ENCODE measurements at regions not wholly inside any gene's neighbourhood (a gene's known extent, or its start where the extent isn't known, plus 50 kb on each side); places are given as distances from the start of the nearest gene placed in this dataset.

- H3K27ac ChIP-seq = no peak overlapping the region
- H3K27me3 ChIP-seq (replicated peaks) = no peaks in the 10 kb centered on the region
- peaks cover 8% of the 10 kb centered on the region for H3K9me3 ChIP-seq (replicated peaks)
- H3K4me1 ChIP-seq (replicated peaks) = no peaks in the 10 kb centered on the region
- no peak for DNase-seq (ENCODE audit: low read depth in 1 of 2, low spot score in 2 of 2)
- no peaks in the 10 kb centered on the region for H3K36me3 ChIP-seq
- no peak overlapping the region for H3K4me3 ChIP-seq
Measured at GRCh38 chr10:10403762-10404161, 613.9 kb upstream of the CELF2 start.

- Histone ChIP-seq H3K4me3 (no peak overlapping the region), H3K27ac (no peak overlapping the region), H3K36me3 (no peaks in the 10 kb centered on the region), H3K4me1 (replicated peaks) (no peaks in the 10 kb centered on the region), H3K9me3 (replicated peaks) (peaks cover 6% of the 10 kb centered on the region; the same call in 1 of the 2 replicates), H3K27me3 (replicated peaks) (no peaks in the 10 kb centered on the region)
- no peak for DNase-seq (ENCODE audit: low read depth in 1 of 2, low spot score in 2 of 2)
Measured at GRCh38 chr10:10417671-10418070, 600.0 kb upstream of the CELF2 start.

- H3K9me3 ChIP-seq (replicated peaks) = peaks cover 6% of the 10 kb centered on the region; the same call in 1 of the 2 replicates
- DNase-seq (ENCODE audit: low read depth in 1 of 2, low spot score in 2 of 2) = no peak
- H3K27ac ChIP-seq = no peak overlapping the region
- H3K4me1 ChIP-seq (replicated peaks) = no peaks in the 10 kb centered on the region
- H3K36me3 ChIP-seq = no peaks in the 10 kb centered on the region
- H3K4me3 ChIP-seq = no peak overlapping the region
- no peaks in the 10 kb centered on the region for H3K27me3 ChIP-seq (replicated peaks)
Measured at GRCh38 chr10:10418387-10418786, 599.3 kb upstream of the CELF2 start.

GRCh38 chr10:10421071-10421470, 596.6 kb upstream of the CELF2 start:
- no peaks in the 10 kb centered on the region for H3K36me3 ChIP-seq
- H3K4me3 ChIP-seq = no peak overlapping the region
- no peak for DNase-seq (ENCODE audit: low read depth in 1 of 2, low spot score in 2 of 2)
- H3K27me3 ChIP-seq (replicated peaks) = no peaks in the 10 kb centered on the region
- no peaks in the 10 kb centered on the region for H3K9me3 ChIP-seq (replicated peaks)
- H3K27ac ChIP-seq = no peak overlapping the region
- H3K4me1 ChIP-seq (replicated peaks) = no peaks in the 10 kb centered on the region

GRCh38 chr10:10431422-10432066, 586.1 kb upstream of the CELF2 start:
- Histone ChIP-seq H3K9me3 (replicated peaks) (peaks cover 6% of the 10 kb centered on the region; the same call in 1 of the 2 replicates), H3K27me3 (replicated peaks) (no peaks in the 10 kb centered on the region), H3K4me3 (no peak overlapping the region), H3K36me3 (no peaks in the 10 kb centered on the region), H3K4me1 (replicated peaks) (no peaks in the 10 kb centered on the region), H3K27ac (no peak overlapping the region)
- no peak for DNase-seq (ENCODE audit: low read depth in 1 of 2, low spot score in 2 of 2)

GRCh38 chr10:10432296-10433035, 585.2 kb upstream of the CELF2 start:
- Histone ChIP-seq H3K27me3 (replicated peaks) (no peaks in the 10 kb centered on the region), H3K9me3 (replicated peaks) (peaks cover 6% of the 10 kb centered on the region; the same call in 1 of the 2 replicates), H3K4me1 (replicated peaks) (no peaks in the 10 kb centered on the region), H3K4me3 (no peak overlapping the region), H3K27ac (no peak overlapping the region), H3K36me3 (no peaks in the 10 kb centered on the region)
- no peak for DNase-seq (ENCODE audit: low read depth in 1 of 2, low spot score in 2 of 2)

GRCh38 chr10:10434312-10434711, 583.4 kb upstream of the CELF2 start:
- no peak overlapping the region for H3K4me3 ChIP-seq
- no peaks in the 10 kb centered on the region for H3K27me3 ChIP-seq (replicated peaks)
- H3K27ac ChIP-seq = no peak overlapping the region
- no peaks in the 10 kb centered on the region for H3K4me1 ChIP-seq (replicated peaks)
- no peak for DNase-seq (ENCODE audit: low read depth in 1 of 2, low spot score in 2 of 2)
- H3K9me3 ChIP-seq (replicated peaks) = peaks cover 6% of the 10 kb centered on the region; the same call in 1 of the 2 replicates
- no peaks in the 10 kb centered on the region for H3K36me3 ChIP-seq

- H3K4me3 ChIP-seq = no peak overlapping the region
- DNase-seq (ENCODE audit: low read depth in 1 of 2, low spot score in 2 of 2) = no peak
- H3K27ac ChIP-seq = no peak overlapping the region
- no peaks in the 10 kb centered on the region for H3K4me1 ChIP-seq (replicated peaks)
- no peaks in the 10 kb centered on the region for H3K27me3 ChIP-seq (replicated peaks)
- H3K9me3 ChIP-seq (replicated peaks) = peaks cover 2% of the 10 kb centered on the region; the same call in 1 of the 2 replicates
- H3K36me3 ChIP-seq = no peaks in the 10 kb centered on the region
Measured at GRCh38 chr10:10437886-10438285, 579.8 kb upstream of the CELF2 start.

- DNase-seq (ENCODE audit: low read depth in 1 of 2, low spot score in 2 of 2) = no peak
Measured at GRCh38 chr10:10438335-10439100, 579.2 kb upstream of the CELF2 start.

GRCh38 chr10:10456856-10457255, 560.8 kb upstream of the CELF2 start:
- no peak overlapping the region for H3K4me3 ChIP-seq
- H3K27ac ChIP-seq = no peak overlapping the region
- H3K4me1 ChIP-seq (replicated peaks) = no peaks in the 10 kb centered on the region
- no peaks in the 10 kb centered on the region for H3K36me3 ChIP-seq
- no peak for DNase-seq (ENCODE audit: low read depth in 1 of 2, low spot score in 2 of 2)
- no peaks in the 10 kb centered on the region for H3K27me3 ChIP-seq (replicated peaks)
- 0 out of 2 replicates have a peak, but pooled peaks cover 4% of the 10 kb centered on the region for H3K9me3 ChIP-seq (replicated peaks)

More at GRCh38 chr10:10438335-10439100, 579.2 kb upstream of the CELF2 start:
- no peak overlapping the region for H3K27ac ChIP-seq
- no peaks in the 10 kb centered on the region for H3K27me3 ChIP-seq (replicated peaks)
- no peak overlapping the region for H3K4me3 ChIP-seq
- no peaks in the 10 kb centered on the region for H3K36me3 ChIP-seq
- H3K4me1 ChIP-seq (replicated peaks) = no peaks in the 10 kb centered on the region
- H3K9me3 ChIP-seq (replicated peaks) = no peaks in the 10 kb centered on the region; the same call in 1 of the 2 replicates

GRCh38 chr10:10460451-10460850, 557.2 kb upstream of the CELF2 start:
- no peak overlapping the region for H3K4me3 ChIP-seq
- no peaks in the 10 kb centered on the region for H3K36me3 ChIP-seq
- no peak for DNase-seq (ENCODE audit: low read depth in 1 of 2, low spot score in 2 of 2)
- no peak overlapping the region for H3K27ac ChIP-seq
- H3K9me3 ChIP-seq (replicated peaks) = no peaks in the 10 kb centered on the region
- no peaks in the 10 kb centered on the region for H3K4me1 ChIP-seq (replicated peaks)
- H3K27me3 ChIP-seq (replicated peaks) = no peaks in the 10 kb centered on the region

- H3K27ac ChIP-seq = no peak overlapping the region
- H3K27me3 ChIP-seq (replicated peaks) = no peaks in the 10 kb centered on the region
- H3K4me1 ChIP-seq (replicated peaks) = no peaks in the 10 kb centered on the region
- H3K9me3 ChIP-seq (replicated peaks) = no peaks in the 10 kb centered on the region
- no peak overlapping the region for H3K4me3 ChIP-seq
- no peaks in the 10 kb centered on the region for H3K36me3 ChIP-seq
- DNase-seq (ENCODE audit: low read depth in 1 of 2, low spot score in 2 of 2) = no peak
Measured at GRCh38 chr10:10462151-10462941, 555.3 kb upstream of the CELF2 start.

GRCh38 chr10:10471758-10472157, 545.9 kb upstream of the CELF2 start:
- Histone ChIP-seq H3K4me1 (replicated peaks) (no peaks in the 10 kb centered on the region), H3K4me3 (no peak overlapping the region), H3K36me3 (no peaks in the 10 kb centered on the region), H3K27me3 (replicated peaks) (no peaks in the 10 kb centered on the region), H3K27ac (no peak overlapping the region), H3K9me3 (replicated peaks) (no peaks in the 10 kb centered on the region; the same call in 1 of the 2 replicates)
- no peak for DNase-seq (ENCODE audit: low read depth in 1 of 2, low spot score in 2 of 2)
